Natural killer cell (primary cell): ENCODE measurements at regions not wholly inside any gene's neighbourhood (a gene's known extent, or its start where the extent isn't known, plus 50 kb on each side); places are given as distances from the start of the nearest gene placed in this dataset.
"Not testable (repeated sequence)": the region's sequence is repeated elsewhere in the genome, so short reads cannot be mapped to it uniquely, and the experiment has no call there.

Experiments
- ATAC-seq, 3 donors: fragments of 150-1000 bp in 2 of 3; fragments of 200-7000 bp in 1 of 3; cut with Tn5 transposase; 1 replicate in 1 of 3; 2 replicates in 2 of 3; pipeline ENCODE4 v1.10.0; 2021; ENCODE audit warnings: mild to moderate bottlenecking in 2 of 3, moderate library complexity in 2 of 3
- DNase-seq, 2 donors: peaks; one replicate each; pipeline versions ENCODE4 v3.0.0 to v3.0.0-alpha.2; 2013 to 2021; ENCODE audit warnings: mixed read lengths in 1 of 2
- H3K27ac ChIP-seq: one replicate; pipeline ENCODE4 v1.5.1; 2013; ENCODE audit warnings: mild to moderate bottlenecking, low read length
- H3K27me3 ChIP-seq: one replicate; pipeline ENCODE4 v1.6.1; 2013; ENCODE audit warnings: low read length; ENCODE audit not compliant: control insufficient read depth, insufficient read depth
- H3K36me3 ChIP-seq: one replicate; pipeline ENCODE4 v1.6.1; 2013; ENCODE audit warnings: low read length; ENCODE audit not compliant: control insufficient read depth, insufficient read depth
- H3K4me1 ChIP-seq: one replicate; pipeline ENCODE4 v1.6.1; 2013; ENCODE audit warnings: low read length; ENCODE audit not compliant: control insufficient read depth, insufficient read depth
- H3K4me3 ChIP-seq: one replicate; pipeline ENCODE4 v1.5.1; 2013; ENCODE audit warnings: low read length
- H3K9me3 ChIP-seq: one replicate; pipeline ENCODE4 v1.6.1; 2013; ENCODE audit warnings: low read length; ENCODE audit not compliant: control insufficient read depth, insufficient read depth
- H3K27ac Mint-ChIP-seq, 2 donors: one replicate each; pipeline ENCODE4 v1.8.0; 2022; ENCODE audit warnings: mild to moderate bottlenecking in 2 of 2, mixed read lengths in 2 of 2, moderate library complexity in 1 of 2
- H3K27me3 Mint-ChIP-seq, 2 donors: one replicate each; pipeline ENCODE4 v1.8.0; 2022; ENCODE audit warnings: low read depth in 2 of 2, mixed read lengths in 2 of 2
- H3K36me3 Mint-ChIP-seq: one replicate; pipeline ENCODE4 v1.8.0; 2022; ENCODE audit warnings: mixed read lengths
- H3K4me1 Mint-ChIP-seq, 2 donors: one replicate each; pipeline ENCODE4 v1.8.0; 2022; ENCODE audit warnings: mixed read lengths in 2 of 2
- H3K4me3 Mint-ChIP-seq: one replicate; pipeline ENCODE4 v1.8.0; 2022; ENCODE audit warnings: mild to moderate bottlenecking, moderate library complexity, mixed read lengths
- H3K9me3 Mint-ChIP-seq, 2 donors: one replicate each; pipeline ENCODE4 v1.8.0; 2022; ENCODE audit warnings: mixed read lengths in 2 of 2
- WGBS: methylation state at CpG from one replicate; pipeline ENCODE4 v1.1.7; 2013; ENCODE audit warnings: missing lambda C conversion rate; ENCODE audit not compliant: insufficient coverage; 5-methylcytosine and 5-hydroxymethylcytosine counted together
- intact Hi-C: fragments of 100-400 bp; cut with micrococcal nuclease; formaldehyde crosslinking; loops from one replicate; pipeline ENCODE4 v1.14.2; 2022
- TF ChIP-seq, protein P1 (sequence below): fragments of 200-600 bp; IDR thresholded peaks from one replicate; pipeline ENCODE4 v1.8.0; 2022; ENCODE audit warnings: antibody characterized with exemption

DNA sequence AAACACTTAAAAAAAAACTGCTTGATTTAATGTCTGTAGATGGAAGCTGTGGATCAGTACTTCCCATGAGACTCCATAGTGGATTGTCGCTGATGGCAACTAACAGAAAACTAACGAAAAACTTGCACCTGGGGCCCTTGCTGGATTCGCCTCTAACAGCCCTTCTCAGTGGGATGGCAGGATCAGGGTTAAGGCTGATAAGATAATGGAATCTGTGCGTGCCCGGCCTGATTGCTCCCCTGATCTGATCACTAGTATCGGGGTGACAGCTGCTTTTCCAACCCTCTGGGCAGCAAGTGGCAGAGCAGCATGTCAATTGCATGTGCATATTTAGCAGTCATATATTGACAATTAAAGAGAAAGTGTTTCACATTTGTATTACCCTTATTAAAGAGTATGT is 185.8 kb upstream of the ELAVL2 start:
- Histone ChIP-seq H3K27me3 (no peaks in the 10 kb centered on the region), H3K4me3 (no peak overlapping the region), H3K27ac (no peak overlapping the region), H3K9me3 (peaks cover 4% of the 10 kb centered on the region), H3K4me1 (no peaks in the 10 kb centered on the region), H3K36me3 (no peaks in the 10 kb centered on the region)
- 87% methylated on average over 6 of the region's 6 CpGs for WGBS
- Mint-ChIP-seq H3K27me3 (no peaks in the 10 kb centered on the region), H3K27ac (no peak overlapping the region), H3K4me1 (no peaks in the 10 kb centered on the region), H3K9me3 (peaks cover 12 to 17% of the 10 kb centered on the region in 2 donors), H3K36me3 (no peaks in the 10 kb centered on the region), H3K4me3 (no peak overlapping the region)
- no peak for DNase-seq
- intact Hi-C loops, result no loop called here
- ATAC-seq, result no peak
- TF ChIP-seq, protein P1, sequence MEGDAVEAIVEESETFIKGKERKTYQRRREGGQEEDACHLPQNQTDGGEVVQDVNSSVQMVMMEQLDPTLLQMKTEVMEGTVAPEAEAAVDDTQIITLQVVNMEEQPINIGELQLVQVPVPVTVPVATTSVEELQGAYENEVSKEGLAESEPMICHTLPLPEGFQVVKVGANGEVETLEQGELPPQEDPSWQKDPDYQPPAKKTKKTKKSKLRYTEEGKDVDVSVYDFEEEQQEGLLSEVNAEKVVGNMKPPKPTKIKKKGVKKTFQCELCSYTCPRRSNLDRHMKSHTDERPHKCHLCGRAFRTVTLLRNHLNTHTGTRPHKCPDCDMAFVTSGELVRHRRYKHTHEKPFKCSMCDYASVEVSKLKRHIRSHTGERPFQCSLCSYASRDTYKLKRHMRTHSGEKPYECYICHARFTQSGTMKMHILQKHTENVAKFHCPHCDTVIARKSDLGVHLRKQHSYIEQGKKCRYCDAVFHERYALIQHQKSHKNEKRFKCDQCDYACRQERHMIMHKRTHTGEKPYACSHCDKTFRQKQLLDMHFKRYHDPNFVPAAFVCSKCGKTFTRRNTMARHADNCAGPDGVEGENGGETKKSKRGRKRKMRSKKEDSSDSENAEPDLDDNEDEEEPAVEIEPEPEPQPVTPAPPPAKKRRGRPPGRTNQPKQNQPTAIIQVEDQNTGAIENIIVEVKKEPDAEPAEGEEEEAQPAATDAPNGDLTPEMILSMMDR, result no peak

DNA sequence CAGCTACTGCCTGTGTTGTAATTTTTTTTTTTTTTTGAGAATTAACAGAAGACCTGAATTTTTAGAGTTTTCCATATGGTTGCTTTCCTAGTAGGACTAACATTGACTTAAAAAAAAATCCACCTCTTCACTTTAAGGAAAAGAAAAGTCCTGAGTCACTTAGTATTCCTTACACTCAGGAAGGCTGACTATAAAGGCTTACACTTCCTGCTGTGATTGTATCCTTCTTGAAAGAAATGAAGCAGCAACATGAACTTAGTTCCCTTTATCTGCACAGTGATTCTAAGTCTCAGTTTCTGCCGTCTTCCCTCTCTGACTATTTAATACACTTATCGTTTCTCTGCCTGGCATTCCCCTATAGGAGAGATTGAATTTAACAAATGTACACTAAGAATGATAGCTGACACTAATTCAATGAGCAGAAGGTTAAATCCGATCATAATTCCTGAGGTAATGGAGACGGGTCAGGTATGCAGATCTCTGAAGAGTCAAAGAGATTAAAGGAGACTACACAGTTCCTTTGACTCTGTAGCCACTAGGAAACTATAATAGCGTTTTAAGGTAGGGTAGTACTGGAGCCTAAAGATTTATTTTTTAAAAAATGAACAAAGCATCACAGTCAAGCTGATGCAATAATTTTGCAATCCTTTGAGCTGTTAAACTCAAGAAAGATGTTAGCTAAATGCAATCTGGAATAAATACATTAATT is 185.1 kb upstream of the ELAVL2 start:
- 60% methylated on average over 3 of the region's 5 CpGs for WGBS
- Mint-ChIP-seq H3K4me1 (no peaks in the 10 kb centered on the region), H3K9me3 (peaks cover 12 to 17% of the 10 kb centered on the region in 2 donors), H3K27me3 (no peaks in the 10 kb centered on the region), H3K4me3 (no peak overlapping the region), H3K27ac (no peak overlapping the region), H3K36me3 (no peaks in the 10 kb centered on the region)
- Histone ChIP-seq H3K9me3 (peaks cover 4% of the 10 kb centered on the region), H3K36me3 (no peaks in the 10 kb centered on the region), H3K4me3 (no peak overlapping the region), H3K27ac (no peak overlapping the region), H3K4me1 (no peaks in the 10 kb centered on the region), H3K27me3 (no peaks in the 10 kb centered on the region)
- TF ChIP-seq, protein P1, result no peak
- no peak for DNase-seq
- intact Hi-C loops, result no loop called here
- no peak for ATAC-seq

DNA sequence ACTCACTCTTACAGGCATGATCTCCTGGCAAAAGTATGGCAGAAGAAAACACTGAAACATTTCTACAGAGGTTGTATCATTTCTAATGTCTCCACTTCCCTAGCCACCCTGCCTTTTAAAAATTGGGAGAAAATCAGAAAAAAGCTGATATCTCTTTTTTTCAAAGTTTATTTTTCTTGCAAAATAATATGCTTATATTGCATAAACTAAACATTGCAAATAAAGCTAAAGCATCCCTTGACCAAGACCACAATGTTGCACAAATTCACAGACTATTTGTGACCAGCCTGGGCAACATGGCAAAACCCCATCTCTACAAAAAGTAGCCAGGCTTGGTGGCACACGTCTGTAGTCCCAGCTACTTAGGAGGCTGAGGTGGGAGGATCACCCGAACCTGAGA is 183.3 kb upstream of the ELAVL2 start:
- no peaks in the 10 kb centered on the region for H3K27me3 ChIP-seq
- H3K27ac Mint-ChIP-seq, result no peak overlapping the region
- no peak overlapping the region for H3K4me3 Mint-ChIP-seq
- no peaks in the 10 kb centered on the region for H3K4me1 ChIP-seq
- peaks cover 11 to 17% of the 10 kb centered on the region in 2 donors for H3K9me3 Mint-ChIP-seq
- TF ChIP-seq, protein P1, result no peak
- H3K27ac ChIP-seq, result no peak overlapping the region
- DNase-seq, result no peak
- no peaks in the 10 kb centered on the region for H3K36me3 ChIP-seq
- H3K27me3 Mint-ChIP-seq, result no peaks in the 10 kb centered on the region
- H3K4me3 ChIP-seq, result no peak overlapping the region
- H3K36me3 Mint-ChIP-seq, result no peaks in the 10 kb centered on the region
- WGBS, result 69% methylated on average over 2 of the region's 2 CpGs
- ATAC-seq, result no peak
- intact Hi-C loops, result no loop called here
- no peaks in the 10 kb centered on the region for H3K4me1 Mint-ChIP-seq
- no peaks in the 10 kb centered on the region for H3K9me3 ChIP-seq

DNA sequence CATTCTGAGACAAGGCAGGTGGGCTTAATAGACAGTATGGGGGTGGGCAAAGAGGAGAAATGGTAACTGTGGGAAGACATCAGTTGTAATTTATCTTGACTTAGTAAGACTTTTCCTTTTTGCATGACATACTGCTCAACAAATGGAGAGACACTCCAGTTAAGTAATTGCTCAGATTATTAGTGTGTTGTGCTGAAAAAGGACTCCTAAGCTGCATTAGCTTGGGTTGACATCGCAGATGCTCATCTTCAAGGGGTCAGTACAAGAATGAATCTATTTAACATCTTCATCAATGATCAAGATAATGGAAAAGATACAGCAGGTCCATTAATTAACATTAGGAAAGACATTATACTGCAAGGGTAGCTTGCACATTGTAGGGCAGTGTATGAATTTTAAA is 181.1 kb upstream of the ELAVL2 start:
- H3K36me3 Mint-ChIP-seq, result no peaks in the 10 kb centered on the region
- ATAC-seq, result no peak
- Histone ChIP-seq H3K9me3 (no peaks in the 10 kb centered on the region), H3K36me3 (no peaks in the 10 kb centered on the region), H3K4me1 (no peaks in the 10 kb centered on the region), H3K27me3 (no peaks in the 10 kb centered on the region), H3K4me3 (no peak overlapping the region), H3K27ac (no peak overlapping the region)
- H3K4me3 Mint-ChIP-seq, result no peak overlapping the region
- DNase-seq, result no peak
- WGBS, result 100% methylated on average over 1 of the region's 1 CpG
- no peak overlapping the region for H3K27ac Mint-ChIP-seq
- no peaks in the 10 kb centered on the region for H3K4me1 Mint-ChIP-seq
- TF ChIP-seq, protein P1, result no peak
- peaks cover 7 to 11% of the 10 kb centered on the region in 2 donors for H3K9me3 Mint-ChIP-seq
- no peaks in the 10 kb centered on the region for H3K27me3 Mint-ChIP-seq
- intact Hi-C loops, result no loop called here

DNA sequence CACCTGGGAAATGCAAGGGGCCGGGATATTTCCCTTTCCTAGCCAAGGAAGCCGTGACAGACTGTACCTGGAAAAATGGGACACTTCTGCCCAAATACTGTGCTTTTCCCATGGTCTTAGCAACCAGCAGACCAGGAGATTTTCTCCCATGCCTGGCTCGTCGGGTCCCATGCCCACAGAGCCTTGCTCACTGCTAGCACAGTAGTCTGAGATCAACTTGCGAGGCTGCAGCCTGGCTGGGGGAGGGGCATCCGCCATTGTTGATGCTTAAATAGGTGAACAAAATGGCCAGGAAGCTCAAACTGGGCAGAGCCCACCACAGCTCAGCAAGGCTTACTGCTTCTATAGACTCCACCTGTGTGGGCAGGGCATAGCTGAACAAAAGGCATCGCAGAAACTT is 165.8 kb upstream of the ELAVL2 start:
- intact Hi-C loops, H3K4me3 ChIP-seq, H3K36me3 ChIP-seq, DNase-seq, H3K27ac ChIP-seq, H3K27me3 Mint-ChIP-seq, H3K27me3 ChIP-seq, H3K4me1 Mint-ChIP-seq, ATAC-seq, H3K4me1 ChIP-seq, H3K36me3 Mint-ChIP-seq, H3K4me3 Mint-ChIP-seq, H3K27ac Mint-ChIP-seq: not testable (repeated sequence)
- H3K9me3 ChIP-seq, result peaks cover 14% of the 10 kb centered on the region
- H3K9me3 Mint-ChIP-seq, result peaks cover 11 to 25% of the 10 kb centered on the region in 2 donors
- WGBS, result 86% methylated on average over 7 of the region's 7 CpGs
